ENCODE measurements at regions not wholly inside any gene's neighbourhood (a gene's known extent, or its start where the extent isn't known, plus 50 kb on each side); places are given as distances from the start of the nearest gene placed in this dataset.

GRCh38 chr3:43908456-43908855 is 217.7 kb downstream of the ABHD5 start:
- ATAC-seq: no peak

GRCh38 chr3:43909149-43909548 is 218.4 kb downstream of the ABHD5 start:
- intact Hi-C loops (cut with DNase I): no loop called here
- ATAC-seq: no peak
- Histone ChIP-seq H3K27me3 (no peaks in the 10 kb centered on the region), H3K9me3 (no peaks in the 10 kb centered on the region), H3K4me1 (peaks cover 0 to 3% of the 10 kb centered on the region in 2 donors), H3K27ac (no peak overlapping the region), H3K4me3 (no peak overlapping the region), H3K36me3 (no peaks in the 10 kb centered on the region)
- no peak for TF ChIP-seq CTCF (IDR thresholded peaks at IDR 0.05)
- DNase-seq: no peak

More at GRCh38 chr3:43908456-43908855, 217.7 kb downstream of the ABHD5 start:
- Histone ChIP-seq H3K4me3 (no peak overlapping the region), H3K27me3 (no peaks in the 10 kb centered on the region), H3K27ac (no peak overlapping the region), H3K9me3 (no peaks in the 10 kb centered on the region), H3K4me1 (peaks cover 0 to 3% of the 10 kb centered on the region in 2 donors), H3K36me3 (no peaks in the 10 kb centered on the region)
- no peak for TF ChIP-seq CTCF (IDR thresholded peaks at IDR 0.05)
- intact Hi-C loops (cut with DNase I): no loop called here
- no peak for DNase-seq

GRCh38 chr3:43910750-43911149 is 220.0 kb downstream of the ABHD5 start:
- ATAC-seq (no peak), DNase-seq (no peak)
- H3K27me3 ChIP-seq: no peaks in the 10 kb centered on the region
- H3K36me3 ChIP-seq: no peaks in the 10 kb centered on the region
- TF ChIP-seq CTCF (IDR thresholded peaks at IDR 0.05): no peak
- peaks cover 0 to 3% of the 10 kb centered on the region in 2 donors for H3K4me1 ChIP-seq
- no peak overlapping the region for H3K4me3 ChIP-seq
- no peaks in the 10 kb centered on the region for H3K9me3 ChIP-seq
- intact Hi-C loops (cut with DNase I): no loop called here
- no peak overlapping the region for H3K27ac ChIP-seq

- intact Hi-C loops (cut with DNase I): no loop called here
- H3K4me3 ChIP-seq: no peak overlapping the region
- no peak for TF ChIP-seq CTCF (IDR thresholded peaks at IDR 0.05)
- no peaks in the 10 kb centered on the region for H3K9me3 ChIP-seq
- ATAC-seq (no peak), DNase-seq (no peak)
- H3K27ac ChIP-seq: no peak overlapping the region
- no peaks in the 10 kb centered on the region for H3K27me3 ChIP-seq
- no peaks in the 10 kb centered on the region for H3K4me1 ChIP-seq
- H3K36me3 ChIP-seq: no peaks in the 10 kb centered on the region
Measured at GRCh38 chr3:43913036-43913948, 222.6 kb downstream of the ABHD5 start.

- Histone ChIP-seq H3K36me3 (no peaks in the 10 kb centered on the region), H3K4me1 (peaks cover 0 to 2% of the 10 kb centered on the region in 2 donors), H3K27me3 (no peaks in the 10 kb centered on the region), H3K9me3 (no peaks in the 10 kb centered on the region), H3K4me3 (no peak overlapping the region), H3K27ac (no peak overlapping the region)
- no peak for DNase-seq
- TF ChIP-seq CTCF (IDR thresholded peaks at IDR 0.05): no peak
- intact Hi-C loops (cut with DNase I): no loop called here
- ATAC-seq: no peak
Measured at GRCh38 chr3:43914269-43914668, 223.5 kb downstream of the ABHD5 start.
